ENCODE measurements at regions not wholly inside any gene's neighbourhood (a gene's known extent, or its start where the extent isn't known, plus 50 kb on each side); places are given as distances from the start of the nearest gene placed in this dataset.

DNA sequence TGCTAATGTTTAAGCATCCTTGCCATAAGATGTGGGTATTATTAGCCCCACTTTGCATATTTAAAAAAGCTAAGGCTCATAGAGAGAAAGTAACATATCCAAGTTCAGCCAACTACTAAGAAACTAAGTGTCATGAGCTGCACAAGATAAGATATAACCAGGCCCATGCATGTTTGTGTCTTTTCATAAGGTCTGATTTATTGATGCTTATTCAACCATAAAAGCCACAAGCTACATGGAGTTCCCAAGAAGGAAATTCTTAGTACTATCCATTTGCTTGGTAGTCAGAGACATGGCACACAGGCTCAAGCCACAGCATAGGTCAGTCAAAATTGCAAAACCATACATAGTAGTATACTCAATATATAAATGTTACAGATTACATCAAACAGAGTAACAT is 488.5 kb downstream of the SOX6 start:
- TF ChIP-seq, protein P1, sequence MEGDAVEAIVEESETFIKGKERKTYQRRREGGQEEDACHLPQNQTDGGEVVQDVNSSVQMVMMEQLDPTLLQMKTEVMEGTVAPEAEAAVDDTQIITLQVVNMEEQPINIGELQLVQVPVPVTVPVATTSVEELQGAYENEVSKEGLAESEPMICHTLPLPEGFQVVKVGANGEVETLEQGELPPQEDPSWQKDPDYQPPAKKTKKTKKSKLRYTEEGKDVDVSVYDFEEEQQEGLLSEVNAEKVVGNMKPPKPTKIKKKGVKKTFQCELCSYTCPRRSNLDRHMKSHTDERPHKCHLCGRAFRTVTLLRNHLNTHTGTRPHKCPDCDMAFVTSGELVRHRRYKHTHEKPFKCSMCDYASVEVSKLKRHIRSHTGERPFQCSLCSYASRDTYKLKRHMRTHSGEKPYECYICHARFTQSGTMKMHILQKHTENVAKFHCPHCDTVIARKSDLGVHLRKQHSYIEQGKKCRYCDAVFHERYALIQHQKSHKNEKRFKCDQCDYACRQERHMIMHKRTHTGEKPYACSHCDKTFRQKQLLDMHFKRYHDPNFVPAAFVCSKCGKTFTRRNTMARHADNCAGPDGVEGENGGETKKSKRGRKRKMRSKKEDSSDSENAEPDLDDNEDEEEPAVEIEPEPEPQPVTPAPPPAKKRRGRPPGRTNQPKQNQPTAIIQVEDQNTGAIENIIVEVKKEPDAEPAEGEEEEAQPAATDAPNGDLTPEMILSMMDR (IDR thresholded peaks at IDR 0.05; ENCODE audit: insufficient read depth, low read depth, low read length), result no peak
- DNase-seq (ENCODE audit: low read depth), result peak; percentile 66
- no peak overlapping the region for H3K4me3 ChIP-seq (ENCODE audit: low read depth, low read length)

DNA sequence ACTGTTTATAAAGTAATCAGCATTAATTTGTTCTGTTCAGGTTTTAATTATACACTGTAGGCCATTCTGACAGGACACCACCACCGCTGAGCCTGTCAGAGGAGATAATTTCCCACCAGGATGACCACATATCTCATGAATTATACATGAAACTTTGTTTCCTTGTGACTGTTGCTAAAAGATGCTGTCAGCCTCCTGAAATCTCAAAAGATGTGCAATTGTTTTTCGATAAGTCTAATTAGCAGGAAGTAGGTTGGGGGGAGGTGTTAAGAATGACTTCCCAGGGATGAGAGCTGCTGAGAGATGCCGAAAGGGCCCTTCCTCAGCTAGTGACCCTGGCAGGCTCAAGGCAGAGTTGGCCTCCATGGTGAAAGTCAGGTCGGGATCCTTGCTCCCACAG is 485.4 kb downstream of the SOX6 start:
- no peak overlapping the region for H3K4me3 ChIP-seq (ENCODE audit: low read depth, low read length)
- no peak for DNase-seq (ENCODE audit: low read depth)
- TF ChIP-seq, protein P1 (IDR thresholded peaks at IDR 0.05; ENCODE audit: insufficient read depth, low read depth, low read length), result no peak

DNA sequence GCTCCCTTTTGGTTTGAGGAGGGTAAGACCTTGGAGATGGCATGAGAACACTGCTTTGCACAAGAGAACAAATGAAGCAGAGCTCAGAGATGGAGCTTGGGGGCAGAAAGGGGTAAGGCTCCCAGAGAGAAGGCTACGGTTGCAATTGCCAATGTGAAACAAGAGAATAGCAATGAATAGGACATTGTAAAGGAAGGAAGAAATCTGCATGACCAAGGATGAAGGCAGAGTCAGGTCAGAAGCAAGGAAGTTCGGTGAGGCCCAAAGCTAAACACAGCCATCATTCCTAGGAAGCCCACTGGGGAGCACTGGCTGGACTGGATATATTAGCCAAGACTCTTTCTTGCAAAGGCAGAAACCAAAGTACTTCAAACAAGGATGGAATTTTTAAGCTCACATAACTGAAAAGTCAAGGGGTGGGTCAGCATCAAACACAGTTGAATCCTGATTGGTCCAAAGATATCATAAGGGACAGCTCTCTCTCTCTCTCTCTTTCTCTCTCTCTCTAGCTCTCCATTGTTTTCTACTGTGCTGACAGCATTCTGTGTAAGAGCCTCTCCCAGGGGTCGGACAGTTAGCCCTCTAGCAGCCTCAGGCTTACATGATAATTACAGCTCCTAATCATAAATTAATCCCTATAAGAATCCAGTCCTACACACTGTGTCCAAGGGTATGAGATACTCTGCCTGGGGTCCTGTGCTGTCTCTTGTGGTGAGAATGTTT is 484.3 kb downstream of the SOX6 start:
- no peak overlapping the region for H3K4me3 ChIP-seq (ENCODE audit: low read depth, low read length)
- no peak for DNase-seq (ENCODE audit: low read depth)
- TF ChIP-seq, protein P1 (IDR thresholded peaks at IDR 0.05; ENCODE audit: insufficient read depth, low read depth, low read length), result no peak

DNA sequence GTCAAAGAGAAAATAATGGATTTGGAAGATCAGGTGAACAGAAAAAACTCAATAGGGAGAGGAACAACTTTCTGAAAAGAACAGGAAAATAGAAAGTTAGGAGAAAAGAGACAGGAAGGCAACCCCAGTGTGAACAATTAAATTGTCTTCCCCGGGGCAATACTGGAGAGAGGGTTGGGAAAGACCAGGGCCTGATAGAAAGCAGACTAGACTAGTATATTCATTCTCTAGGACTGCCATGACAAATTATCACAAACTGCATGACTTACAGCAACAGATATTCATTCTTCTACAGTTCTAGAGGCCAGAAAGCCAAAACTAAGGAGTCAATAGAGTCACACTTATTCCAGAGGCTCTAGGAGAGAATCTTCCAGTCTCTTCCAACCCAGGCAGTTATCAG is 482.8 kb downstream of the SOX6 start:
- no peak for DNase-seq (ENCODE audit: low read depth)
- H3K4me3 ChIP-seq (ENCODE audit: low read depth, low read length), result no peak overlapping the region
- TF ChIP-seq, protein P1 (IDR thresholded peaks at IDR 0.05; ENCODE audit: insufficient read depth, low read depth, low read length), result no peak

DNA sequence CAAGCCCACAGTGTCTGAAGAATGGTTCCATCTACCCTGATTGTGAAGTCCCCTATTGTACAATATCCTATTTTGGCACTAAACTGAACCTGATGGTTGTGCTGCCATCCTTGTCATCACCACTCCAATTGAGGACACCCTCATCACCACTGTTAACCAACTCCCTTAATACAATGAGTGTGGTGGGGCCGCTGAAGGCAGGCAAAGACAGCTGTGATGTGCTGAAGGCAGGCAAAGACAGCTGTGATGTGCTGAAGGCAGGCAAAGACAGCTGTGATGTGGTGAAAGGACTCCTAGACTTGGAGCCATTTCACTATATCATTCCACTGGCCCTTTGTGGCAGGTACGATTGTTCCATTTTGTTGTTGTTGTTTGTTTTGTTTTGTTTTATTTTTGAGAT is 481.6 kb downstream of the SOX6 start:
- no peak for DNase-seq (ENCODE audit: low read depth)

DNA sequence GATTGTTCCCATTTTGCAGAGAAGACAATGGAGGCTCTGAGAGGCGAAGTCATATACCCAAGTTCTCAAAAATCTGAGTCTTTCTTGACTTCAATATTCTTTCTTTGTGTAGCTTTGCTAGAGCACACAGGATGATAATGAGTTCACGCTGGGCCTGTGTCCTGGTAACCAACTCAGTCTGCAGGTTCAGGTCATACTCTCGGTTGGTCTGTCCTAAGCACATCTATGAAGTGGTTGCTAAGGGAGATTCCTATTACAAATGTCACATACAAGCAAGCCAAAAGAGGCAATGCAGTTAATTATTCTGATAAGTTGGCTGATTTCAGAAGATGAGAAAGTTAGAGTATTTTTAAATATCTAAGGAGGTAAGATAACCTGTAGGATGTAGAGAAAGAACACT is 481.0 kb downstream of the SOX6 start:
- TF ChIP-seq, protein P1 (IDR thresholded peaks at IDR 0.05; ENCODE audit: insufficient read depth, low read depth, low read length), result no peak
- no peak overlapping the region for H3K4me3 ChIP-seq (ENCODE audit: low read depth, low read length)
- no peak for DNase-seq (ENCODE audit: low read depth)

More for the DNA sequence above, 481.6 kb downstream of the SOX6 start:
- no peak overlapping the region for H3K4me3 ChIP-seq (ENCODE audit: low read depth, low read length)
- TF ChIP-seq, protein P1 (IDR thresholded peaks at IDR 0.05; ENCODE audit: insufficient read depth, low read depth, low read length), result no peak

DNA sequence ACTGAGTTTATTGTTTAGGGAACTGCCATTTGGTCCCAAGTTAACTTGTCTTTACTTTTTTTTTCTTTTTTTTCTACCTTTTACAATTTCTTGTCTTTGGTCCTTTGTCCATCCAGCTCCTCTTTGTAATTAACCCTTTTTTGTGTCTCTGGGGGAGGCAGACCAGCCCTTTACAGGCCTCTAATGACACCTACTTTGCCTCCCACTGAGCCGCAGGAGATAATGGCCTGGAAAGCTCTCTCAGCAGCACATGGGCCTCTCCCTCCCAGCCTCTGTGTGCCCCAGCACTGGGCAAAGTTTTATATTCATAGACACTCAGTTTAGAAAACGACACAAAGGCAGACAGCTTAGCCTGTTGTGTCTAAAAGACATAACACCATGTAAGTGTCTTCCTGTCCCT is 480.4 kb downstream of the SOX6 start:
- DNase-seq (ENCODE audit: low read depth), result no peak
- TF ChIP-seq, protein P1 (IDR thresholded peaks at IDR 0.05; ENCODE audit: insufficient read depth, low read depth, low read length), result no peak
- no peak overlapping the region for H3K4me3 ChIP-seq (ENCODE audit: low read depth, low read length)
